T-helper 2 cell treated with Interferon-gamma antibody and Interleukin-4, amounts not matched to agents 5 μg/mL and 100 μg/mL, for 36 hours (primary cell): ENCODE measurements at regions not wholly inside any gene's neighbourhood (a gene's known extent, or its start where the extent isn't known, plus 50 kb on each side); places are given as distances from the start of the nearest gene placed in this dataset.

Experiments used
- DNase-seq: peaks from one replicate; pipeline ENCODE4 v3.0.0; 2021; ENCODE audit warnings: low spot score
- H3K27ac Mint-ChIP-seq: one replicate; pipeline ENCODE4 v1.8.0; 2021; ENCODE audit warnings: mild to moderate bottlenecking, mixed read lengths
- H3K27me3 Mint-ChIP-seq: one replicate; pipeline ENCODE4 v1.8.0; 2021; ENCODE audit warnings: low read depth, mixed read lengths
- H3K36me3 Mint-ChIP-seq: one replicate; pipeline ENCODE4 v1.8.0; 2021; ENCODE audit warnings: low read depth, mixed read lengths
- H3K4me1 Mint-ChIP-seq: one replicate; pipeline ENCODE4 v1.8.0; 2021; ENCODE audit warnings: low read depth, mixed read lengths
- H3K4me3 Mint-ChIP-seq: one replicate; pipeline ENCODE4 v1.8.0; 2022; ENCODE audit warnings: mild to moderate bottlenecking, moderate library complexity, mixed read lengths
- H3K9me3 Mint-ChIP-seq: one replicate; pipeline ENCODE4 v1.8.0; 2021; ENCODE audit warnings: mixed read lengths

DNA sequence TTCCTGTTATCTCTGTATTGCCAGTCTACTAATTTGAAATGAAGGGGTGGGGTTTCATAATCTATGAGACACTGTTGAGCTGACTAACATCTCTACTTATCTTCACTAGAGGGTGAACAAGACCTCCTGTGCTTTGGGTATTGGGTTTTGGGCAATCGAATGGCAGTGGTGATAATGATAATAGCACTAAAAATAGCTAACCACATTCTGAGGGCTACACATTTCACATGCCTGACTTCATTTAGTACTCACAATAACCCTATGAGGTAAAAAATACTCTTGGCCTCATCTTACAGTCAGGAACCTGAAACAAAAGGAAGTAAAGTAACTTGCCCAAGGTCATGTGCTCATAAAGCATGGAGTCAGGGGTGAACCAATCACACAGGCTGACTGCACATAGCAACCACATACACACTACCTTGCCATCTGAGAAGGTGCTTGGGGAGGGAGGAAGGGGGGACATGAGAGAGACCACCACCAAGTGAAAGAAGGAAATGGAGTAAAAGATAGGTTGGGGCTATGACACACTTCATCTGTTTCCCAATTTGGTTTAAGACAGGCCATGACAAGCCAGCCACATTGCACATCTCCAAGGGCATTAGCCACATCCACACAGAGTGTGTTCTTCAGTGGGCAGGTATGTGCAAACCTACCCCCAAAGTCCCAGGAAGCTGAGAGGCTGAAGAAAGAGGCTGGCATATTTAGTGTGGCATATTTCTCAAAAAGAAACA is 387.6 kb upstream of the DDI1 start:
- Mint-ChIP-seq H3K4me3 (no peak overlapping the region), H3K27me3 (no peaks in the 10 kb centered on the region), H3K36me3 (no peaks in the 10 kb centered on the region), H3K9me3 (no peaks in the 10 kb centered on the region), H3K27ac (no peak overlapping the region), H3K4me1 (no peaks in the 10 kb centered on the region)
- no peak for DNase-seq

DNA sequence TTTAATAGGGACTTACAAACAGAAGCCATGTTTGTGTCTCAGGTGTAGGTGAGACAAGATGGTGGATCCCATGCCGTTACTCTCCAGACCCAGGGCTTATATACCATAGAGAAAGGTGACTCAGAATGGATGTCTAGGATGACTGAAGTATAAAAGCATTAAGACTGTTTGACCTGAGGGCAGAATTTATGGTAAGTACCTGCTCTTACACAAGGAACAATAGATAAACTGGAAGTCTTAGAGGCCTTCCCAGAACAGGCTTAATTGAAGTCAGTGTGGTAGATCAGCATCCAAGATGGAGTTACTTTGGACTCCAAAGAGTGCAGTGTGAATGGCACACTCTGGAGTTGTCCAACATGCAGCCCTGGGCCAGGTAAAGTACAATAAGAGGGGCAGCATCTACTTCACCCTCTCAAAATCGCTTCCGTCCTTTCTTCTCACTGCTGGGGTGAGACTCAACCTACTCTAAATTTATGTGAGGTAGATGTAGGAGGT is 387.0 kb upstream of the DDI1 start:
- DNase-seq, result no peak
- Mint-ChIP-seq H3K4me1 (no peaks in the 10 kb centered on the region), H3K4me3 (no peak overlapping the region), H3K27ac (no peak overlapping the region), H3K36me3 (no peaks in the 10 kb centered on the region), H3K27me3 (no peaks in the 10 kb centered on the region), H3K9me3 (no peaks in the 10 kb centered on the region)

GRCh38 chr11:103650330-103650729 is 386.1 kb upstream of the DDI1 start:
- H3K9me3 Mint-ChIP-seq, result no peaks in the 10 kb centered on the region
- no peak for DNase-seq
- no peak overlapping the region for H3K27ac Mint-ChIP-seq

GRCh38 chr11:103651341-103651998 is 385.0 kb upstream of the DDI1 start:
- Mint-ChIP-seq H3K4me3 (no peak overlapping the region), H3K36me3 (no peaks in the 10 kb centered on the region), H3K27me3 (no peaks in the 10 kb centered on the region), H3K27ac (no peak overlapping the region), H3K9me3 (no peaks in the 10 kb centered on the region), H3K4me1 (no peaks in the 10 kb centered on the region)
- no peak for DNase-seq

More at GRCh38 chr11:103650330-103650729, 386.1 kb upstream of the DDI1 start:
- Mint-ChIP-seq H3K4me1 (no peaks in the 10 kb centered on the region), H3K27me3 (no peaks in the 10 kb centered on the region), H3K4me3 (no peak overlapping the region), H3K36me3 (no peaks in the 10 kb centered on the region)

DNA sequence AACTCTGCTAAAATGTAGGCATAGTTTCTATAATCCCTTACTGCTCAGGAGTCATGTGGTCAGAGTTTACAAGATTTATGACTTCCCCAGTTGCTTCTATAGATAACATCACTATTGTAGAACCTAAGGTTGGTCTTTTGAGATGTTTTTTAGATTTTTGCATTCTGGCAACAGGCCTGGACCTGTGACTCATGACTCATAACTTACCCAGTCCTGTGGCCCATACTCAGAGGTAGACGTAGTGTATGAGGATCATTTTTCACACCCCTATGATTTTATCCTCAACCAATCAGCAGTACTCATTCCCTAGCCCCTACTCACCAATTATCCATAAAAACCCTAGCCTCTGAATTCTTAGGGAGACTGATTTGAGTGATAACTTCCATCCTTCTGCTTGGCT is 384.4 kb upstream of the DDI1 start:
- Mint-ChIP-seq H3K9me3 (no peaks in the 10 kb centered on the region), H3K4me3 (no peak overlapping the region)

GRCh38 chr11:103656382-103656781 is 380.1 kb upstream of the DDI1 start:
- DNase-seq, result no peak
- Mint-ChIP-seq H3K36me3 (no peaks in the 10 kb centered on the region), H3K4me3 (no peak overlapping the region), H3K9me3 (no peaks in the 10 kb centered on the region), H3K27me3 (no peaks in the 10 kb centered on the region), H3K4me1 (no peaks in the 10 kb centered on the region), H3K27ac (no peak overlapping the region)

More for the DNA sequence above, 384.4 kb upstream of the DDI1 start:
- Mint-ChIP-seq H3K36me3 (no peaks in the 10 kb centered on the region), H3K27me3 (no peaks in the 10 kb centered on the region), H3K27ac (no peak overlapping the region), H3K4me1 (no peaks in the 10 kb centered on the region)
- DNase-seq, result no peak

- Mint-ChIP-seq H3K27ac (no peak overlapping the region), H3K27me3 (no peaks in the 10 kb centered on the region), H3K4me3 (no peak overlapping the region), H3K9me3 (no peaks in the 10 kb centered on the region), H3K4me1 (no peaks in the 10 kb centered on the region), H3K36me3 (no peaks in the 10 kb centered on the region)
- DNase-seq, result no peak
Measured at GRCh38 chr11:103659206-103659618, 377.2 kb upstream of the DDI1 start.

DNA sequence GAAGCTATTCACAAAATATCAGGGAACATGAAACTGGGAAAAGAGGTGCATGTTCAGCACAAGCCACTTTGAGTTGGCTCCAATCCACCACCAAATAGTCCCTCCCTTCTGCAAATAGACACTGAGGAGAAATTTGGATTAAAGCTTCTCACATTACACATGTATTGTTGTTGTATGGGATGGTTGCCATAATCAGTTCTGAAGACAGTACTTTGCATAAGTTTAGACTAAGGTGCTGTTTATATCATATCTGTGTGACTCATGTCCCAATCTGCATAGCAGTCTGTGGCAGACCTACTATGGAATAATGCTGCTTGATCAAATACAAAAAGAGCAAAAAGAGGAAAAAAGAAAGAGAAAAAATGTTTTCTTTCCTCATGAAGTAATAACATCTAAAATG is 376.7 kb upstream of the DDI1 start:
- H3K9me3 Mint-ChIP-seq, result no peaks in the 10 kb centered on the region
- DNase-seq, result no peak
- H3K27ac Mint-ChIP-seq, result no peak overlapping the region
- H3K36me3 Mint-ChIP-seq, result no peaks in the 10 kb centered on the region
- H3K4me3 Mint-ChIP-seq, result no peak overlapping the region
- no peaks in the 10 kb centered on the region for H3K27me3 Mint-ChIP-seq
- no peaks in the 10 kb centered on the region for H3K4me1 Mint-ChIP-seq

DNA sequence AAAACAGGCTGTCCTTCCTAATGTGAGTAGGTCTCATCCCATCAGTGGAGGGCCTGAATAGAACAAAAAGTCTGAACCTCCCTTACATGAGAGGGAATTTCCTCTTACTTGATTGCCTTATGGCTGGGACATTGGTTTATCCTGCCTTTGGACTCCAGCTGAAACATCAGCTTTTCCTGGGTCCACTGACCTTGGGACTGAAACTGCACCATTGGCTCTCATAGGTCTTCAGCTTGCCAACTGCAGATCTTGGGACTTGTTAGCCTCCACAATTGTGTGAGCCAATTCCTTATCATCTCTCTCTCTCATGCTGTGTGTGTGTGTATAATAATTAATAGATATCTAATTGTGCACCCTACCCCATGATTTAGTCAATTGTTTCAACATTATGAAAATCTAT is 375.3 kb upstream of the DDI1 start:
- no peak for DNase-seq
- Mint-ChIP-seq H3K36me3 (no peaks in the 10 kb centered on the region), H3K4me3 (no peak overlapping the region), H3K4me1 (no peaks in the 10 kb centered on the region), H3K27ac (no peak overlapping the region), H3K9me3 (no peaks in the 10 kb centered on the region), H3K27me3 (no peaks in the 10 kb centered on the region)

- Mint-ChIP-seq H3K27me3 (no peaks in the 10 kb centered on the region), H3K4me1 (no peaks in the 10 kb centered on the region), H3K4me3 (no peak overlapping the region), H3K9me3 (no peaks in the 10 kb centered on the region), H3K27ac (no peak overlapping the region), H3K36me3 (no peaks in the 10 kb centered on the region)
- DNase-seq, result no peak
Measured at GRCh38 chr11:103661991-103662390, 374.4 kb upstream of the DDI1 start.

GRCh38 chr11:103662880-103663279 is 373.6 kb upstream of the DDI1 start:
- Mint-ChIP-seq H3K4me1 (no peaks in the 10 kb centered on the region), H3K36me3 (no peaks in the 10 kb centered on the region), H3K9me3 (no peaks in the 10 kb centered on the region), H3K4me3 (no peak overlapping the region), H3K27me3 (no peaks in the 10 kb centered on the region), H3K27ac (no peak overlapping the region)
- no peak for DNase-seq

DNA sequence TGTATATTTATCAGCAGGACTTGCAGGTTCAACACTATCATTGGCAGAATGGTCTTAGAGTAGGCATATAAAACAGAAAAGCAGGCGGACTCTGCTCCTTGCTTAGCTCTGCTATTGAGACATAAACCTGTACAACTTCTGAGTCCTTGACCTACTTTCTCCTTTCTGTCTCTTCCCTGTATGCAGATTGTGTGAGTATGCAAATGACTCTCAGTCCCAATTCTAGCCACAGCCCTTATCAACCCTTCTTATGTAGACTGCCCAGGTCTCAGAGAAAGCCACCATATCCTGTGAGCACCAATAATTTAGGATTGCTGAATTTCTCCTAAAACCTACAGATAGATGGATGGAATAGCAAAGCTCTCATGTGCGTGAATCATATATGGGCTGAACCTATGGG is 367.6 kb upstream of the DDI1 start:
- H3K27ac Mint-ChIP-seq, result no peak overlapping the region
- H3K27me3 Mint-ChIP-seq, result no peaks in the 10 kb centered on the region
- DNase-seq, result no peak
- H3K4me3 Mint-ChIP-seq, result no peak overlapping the region
- no peaks in the 10 kb centered on the region for H3K36me3 Mint-ChIP-seq
- no peaks in the 10 kb centered on the region for H3K4me1 Mint-ChIP-seq
- H3K9me3 Mint-ChIP-seq, result no peaks in the 10 kb centered on the region

GRCh38 chr11:103671143-103671651 is 365.2 kb upstream of the DDI1 start:
- Mint-ChIP-seq H3K4me1 (no peaks in the 10 kb centered on the region), H3K27me3 (no peaks in the 10 kb centered on the region), H3K9me3 (no peaks in the 10 kb centered on the region), H3K36me3 (no peaks in the 10 kb centered on the region), H3K27ac (no peak overlapping the region), H3K4me3 (no peak overlapping the region)
- DNase-seq, result no peak

DNA sequence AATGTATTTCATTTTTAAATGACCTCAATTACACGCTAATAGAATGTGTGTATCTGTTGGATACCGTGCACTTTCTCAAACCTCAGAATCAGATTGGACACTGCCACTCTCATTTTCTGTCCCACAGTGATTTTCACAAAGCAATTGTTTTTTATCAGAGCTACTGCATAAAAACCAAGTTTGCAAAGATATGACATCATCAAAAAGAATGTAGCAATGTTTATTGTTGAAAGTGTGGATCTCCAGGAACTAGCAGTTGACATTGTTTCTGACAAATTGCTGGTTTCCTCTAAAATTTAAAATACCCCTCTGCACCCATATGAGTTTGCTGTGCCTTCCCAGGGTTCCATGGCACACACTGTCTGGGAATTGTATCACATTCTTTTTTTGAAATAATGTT is 362.7 kb upstream of the DDI1 start:
- DNase-seq, result no peak
- no peaks in the 10 kb centered on the region for H3K36me3 Mint-ChIP-seq
- H3K27ac Mint-ChIP-seq, result no peak overlapping the region
- no peak overlapping the region for H3K4me3 Mint-ChIP-seq
- H3K4me1 Mint-ChIP-seq, result no peaks in the 10 kb centered on the region
- no peaks in the 10 kb centered on the region for H3K27me3 Mint-ChIP-seq
- no peaks in the 10 kb centered on the region for H3K9me3 Mint-ChIP-seq
